HG03354 (cell line): ENCODE measurements at regions not wholly inside any gene's neighbourhood (a gene's known extent, or its start where the extent isn't known, plus 50 kb on each side); places are given as distances from the start of the nearest gene placed in this dataset.

Experiments used
- ATAC-seq: cut with Tn5 transposase; IDR thresholded peaks from one replicate; pipeline ENCODE4 v1.9.1; 2021; ENCODE audit warnings: mild to moderate bottlenecking; ENCODE audit not compliant: unreplicated experiment, poor library complexity, severe bottlenecking

DNA sequence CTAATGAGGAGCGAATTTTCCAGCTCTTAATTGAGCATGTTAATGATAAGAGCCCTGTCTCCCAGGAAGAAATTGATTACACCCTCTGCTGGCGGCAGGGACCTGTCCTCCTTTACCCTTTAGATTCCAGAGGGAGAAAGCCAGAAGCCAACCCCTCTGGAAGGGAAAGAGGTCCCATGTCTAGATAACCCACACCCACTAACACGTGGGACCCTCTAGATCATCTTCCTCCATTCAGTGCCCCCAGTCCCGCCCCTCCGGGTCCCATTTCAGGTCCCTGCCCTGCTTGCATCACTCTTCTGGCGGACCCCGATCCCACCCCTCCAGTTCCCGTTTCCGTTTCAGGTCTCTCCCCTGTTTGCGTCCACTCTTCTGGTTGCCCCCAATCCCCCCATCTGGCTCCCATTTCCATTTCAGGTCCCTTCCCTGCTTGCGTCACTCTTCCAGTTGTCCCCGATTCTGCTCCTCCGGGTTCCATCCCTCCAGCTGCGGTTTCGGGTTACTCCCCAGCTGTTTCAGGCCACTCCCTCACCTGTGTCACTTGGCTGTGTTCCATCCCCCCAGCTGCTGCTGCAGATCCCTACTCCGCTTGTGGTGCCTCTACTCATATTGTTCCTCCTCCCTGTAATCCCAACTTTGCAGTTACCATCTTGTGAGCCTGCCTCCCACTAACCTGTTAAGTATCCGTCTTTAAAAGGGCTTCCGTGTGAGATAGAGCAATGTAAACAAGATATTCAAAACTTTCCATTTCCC lies 202.4 kb downstream of the SH2D4B start:
- ATAC-seq = no peak

DNA sequence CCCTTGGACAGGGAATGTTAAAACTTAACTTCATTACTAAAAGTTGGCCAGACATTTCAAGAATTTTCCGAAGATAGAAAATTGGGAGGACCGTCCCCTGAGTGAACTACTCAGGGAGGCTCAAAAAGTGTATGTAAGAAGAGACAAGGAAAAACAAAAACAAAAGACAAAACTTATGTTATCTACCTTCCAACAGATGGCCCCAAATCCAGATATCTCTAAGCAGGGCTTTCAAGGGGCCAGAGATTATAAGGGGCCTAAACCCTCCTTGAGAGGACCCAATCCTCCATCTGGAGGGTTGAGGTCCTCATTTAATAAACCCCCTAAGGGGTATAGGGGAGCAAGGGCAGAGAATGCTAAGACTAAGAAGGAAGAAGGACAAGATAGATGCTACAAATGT lies 203.6 kb downstream of the SH2D4B start:
- no peak for ATAC-seq

DNA sequence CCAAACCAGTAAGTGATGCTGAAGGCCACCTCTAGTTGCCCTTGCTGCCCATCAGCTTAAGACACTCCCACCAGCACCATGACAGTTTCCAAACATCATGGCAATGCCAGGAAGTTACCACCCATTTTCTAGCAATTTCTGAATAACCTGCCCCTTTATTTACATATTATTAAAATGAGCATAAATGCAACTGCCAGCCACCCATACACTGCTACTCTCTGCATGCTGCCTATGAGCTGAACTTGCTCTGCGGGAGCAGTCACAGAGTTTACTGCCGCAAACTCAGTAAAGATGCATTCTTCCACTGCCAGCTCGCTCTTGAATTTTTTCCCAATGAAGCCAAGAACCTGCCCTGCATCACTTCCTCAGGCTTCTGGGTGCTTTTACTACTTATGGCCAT lies 212.6 kb downstream of the SH2D4B start:
- ATAC-seq = no peak

DNA sequence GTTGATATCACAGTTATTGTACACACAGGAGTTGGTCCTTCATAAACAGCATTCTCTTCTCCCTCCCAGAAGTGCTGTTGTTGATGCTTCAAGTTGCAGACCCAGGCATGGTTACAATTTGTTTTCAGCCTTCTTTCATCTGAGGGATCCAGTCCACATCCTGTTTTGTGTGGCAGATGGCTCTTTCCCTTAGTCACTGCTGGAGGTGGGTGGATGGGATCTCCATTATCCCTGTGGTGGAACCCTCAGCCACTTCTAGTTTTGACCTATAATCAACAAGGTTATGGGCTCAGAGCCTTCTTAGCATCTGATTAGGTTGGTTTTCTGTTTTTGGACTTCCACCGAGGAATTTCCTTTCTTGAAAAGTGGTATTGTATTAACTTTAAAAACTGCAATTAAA lies 214.2 kb downstream of the SH2D4B start:
- ATAC-seq = no peak

DNA sequence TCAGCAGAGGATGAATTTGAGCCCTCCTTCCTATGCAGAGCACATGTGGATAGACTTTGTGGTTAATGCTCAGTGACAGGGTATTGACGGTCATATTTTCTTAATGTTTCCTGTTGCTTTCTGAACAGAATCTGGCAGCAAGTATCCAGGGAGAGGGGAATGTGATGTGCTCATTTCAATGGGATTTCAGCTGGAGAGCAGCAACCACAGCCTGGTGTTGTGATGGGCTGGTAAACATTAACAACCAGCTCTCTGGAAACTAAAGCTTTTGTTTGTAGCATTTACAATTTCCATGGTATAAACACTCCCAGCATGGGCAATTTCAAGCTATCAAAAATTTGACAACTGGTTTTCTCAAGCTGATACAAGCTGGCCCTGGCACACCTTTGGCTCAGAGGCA lies 215.9 kb downstream of the SH2D4B start:
- no peak for ATAC-seq

DNA sequence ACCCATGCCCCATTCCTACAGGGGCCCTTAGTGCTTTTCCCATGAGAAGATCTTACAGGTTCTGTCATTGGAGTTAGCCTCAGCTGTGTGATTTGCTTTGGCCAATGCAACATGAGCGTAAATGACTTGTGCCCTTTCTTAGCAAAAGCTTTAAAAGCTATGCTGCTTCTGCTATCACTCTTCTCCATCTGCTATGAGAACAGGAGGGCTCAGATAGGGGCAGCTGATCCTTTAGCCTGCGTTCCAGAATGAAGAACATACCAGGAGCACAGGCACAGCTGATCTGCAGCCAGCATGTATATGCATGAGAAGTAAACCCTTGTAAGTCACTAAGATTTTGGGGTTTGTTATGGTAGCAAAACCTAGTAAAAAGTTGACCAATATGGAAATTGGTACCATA lies 218.2 kb downstream of the SH2D4B start:
- no peak for ATAC-seq

DNA sequence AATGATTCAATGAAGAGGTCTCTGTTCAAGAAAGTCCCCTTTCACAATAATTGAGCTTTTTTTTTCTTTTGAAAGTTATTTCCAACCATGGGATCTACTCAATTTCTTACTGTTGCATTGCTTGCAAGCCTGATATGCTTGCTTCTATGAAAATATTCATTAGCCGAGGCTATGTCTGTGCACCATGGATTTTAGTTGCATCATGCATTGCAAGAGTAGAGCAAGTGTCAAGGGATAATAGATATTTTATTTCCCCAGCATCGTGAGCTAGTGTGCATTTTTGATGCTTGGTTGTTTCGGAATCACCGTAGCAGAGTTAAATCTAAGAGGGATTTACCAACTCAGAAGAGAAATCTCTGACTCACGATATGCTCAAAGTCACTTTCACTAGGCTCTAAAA lies 222.0 kb downstream of the SH2D4B start:
- no peak for ATAC-seq

DNA sequence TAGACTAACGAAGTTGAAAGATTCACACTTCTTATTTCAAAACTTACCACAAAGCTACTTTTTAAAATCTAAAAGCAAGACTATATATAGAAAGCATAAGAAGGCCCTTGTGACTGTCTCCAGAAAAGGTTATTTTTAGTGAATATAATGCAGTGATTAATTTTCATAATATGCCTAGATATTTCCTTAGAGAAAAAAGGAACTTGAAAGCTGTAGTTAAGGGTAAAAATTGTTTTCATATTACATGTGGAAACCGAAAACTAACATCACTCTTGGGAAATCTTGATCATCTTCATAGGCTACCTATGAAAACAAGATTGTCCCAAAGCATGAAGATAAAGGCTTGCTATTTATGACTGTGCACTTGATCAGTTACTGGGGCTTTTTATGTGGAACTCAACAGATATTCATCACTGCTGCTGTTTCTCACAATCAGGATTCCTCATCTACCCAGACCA lies 223.2 kb downstream of the SH2D4B start:
- ATAC-seq = no peak

DNA sequence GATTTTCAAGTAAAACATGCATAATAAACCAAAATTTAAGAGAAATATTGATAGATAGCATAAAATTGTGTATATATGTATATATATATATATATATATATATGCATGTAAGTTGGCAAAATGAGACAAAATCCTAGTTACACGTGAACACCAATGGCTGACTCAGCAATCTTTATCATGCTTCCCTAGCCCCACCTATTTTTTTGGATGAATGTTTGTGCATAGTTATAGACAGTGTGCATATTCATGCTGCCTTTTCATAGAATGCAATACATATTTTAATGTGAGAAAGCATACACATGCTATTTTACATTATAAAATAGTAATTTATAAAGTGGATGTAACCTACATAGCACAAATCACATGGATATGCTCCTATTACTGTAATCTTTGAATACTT lies 230.3 kb downstream of the SH2D4B start:
- ATAC-seq = no peak

DNA sequence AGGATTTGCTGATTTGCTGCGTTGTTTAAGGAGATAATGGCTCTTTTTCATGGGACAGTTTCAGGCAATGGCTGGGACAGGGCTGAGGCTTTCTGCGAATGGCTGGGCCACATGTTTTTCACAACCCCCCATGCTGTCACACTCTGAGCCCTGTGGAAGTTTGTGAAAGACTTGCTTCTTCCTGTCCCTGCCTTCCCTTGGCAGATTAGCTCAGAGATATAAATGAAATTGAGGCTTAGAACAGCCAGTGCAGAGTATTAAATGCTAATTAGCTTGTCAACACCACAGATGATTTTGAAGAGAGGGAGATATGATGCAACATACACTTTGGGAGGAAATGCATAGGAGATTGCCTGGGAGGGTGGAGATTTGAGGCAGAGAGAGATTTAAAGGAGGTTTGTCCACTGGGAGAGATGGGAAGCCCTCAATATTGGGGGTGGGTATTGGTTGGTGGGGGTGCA lies 232.0 kb downstream of the SH2D4B start:
- no peak for ATAC-seq

DNA sequence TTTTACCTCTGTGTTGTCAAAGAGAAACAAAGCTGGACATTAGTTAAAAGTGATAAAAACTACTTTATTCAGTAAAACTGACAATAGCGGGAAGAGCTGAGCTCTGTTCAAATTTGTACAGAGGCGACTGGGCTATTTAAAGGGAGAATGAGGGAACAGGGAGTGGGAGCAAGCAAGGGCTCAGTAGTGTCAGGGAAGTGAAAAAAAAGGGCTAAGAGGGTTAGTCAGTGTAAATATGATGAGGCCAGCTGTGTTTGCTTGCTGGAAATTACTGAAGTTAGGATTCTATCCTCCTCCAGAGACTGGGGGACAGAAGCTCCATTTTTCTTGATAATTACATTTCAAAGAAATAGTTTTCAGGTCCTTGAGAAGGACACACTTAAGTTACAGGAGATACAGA lies 232.5 kb downstream of the SH2D4B start:
- no peak for ATAC-seq

DNA sequence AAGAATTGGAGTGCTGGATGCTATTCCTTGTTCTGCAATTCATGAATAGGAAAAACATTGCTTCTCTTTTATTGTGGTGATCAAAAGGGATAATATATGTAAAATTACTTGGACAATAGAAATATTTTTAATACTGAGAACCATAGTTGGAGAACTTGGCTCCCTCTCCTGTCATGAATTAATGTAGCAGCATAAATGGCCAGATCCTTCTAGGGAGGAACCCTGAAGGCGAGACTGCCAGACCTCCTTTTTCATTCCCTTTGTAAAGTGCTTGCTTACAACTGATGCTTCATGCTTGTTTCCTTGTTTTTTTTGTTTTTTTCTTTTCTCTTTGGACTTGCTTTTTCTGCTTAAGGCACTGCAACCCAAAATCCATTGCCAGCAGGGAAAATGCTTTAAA lies 233.6 kb downstream of the SH2D4B start:
- no peak for ATAC-seq

DNA sequence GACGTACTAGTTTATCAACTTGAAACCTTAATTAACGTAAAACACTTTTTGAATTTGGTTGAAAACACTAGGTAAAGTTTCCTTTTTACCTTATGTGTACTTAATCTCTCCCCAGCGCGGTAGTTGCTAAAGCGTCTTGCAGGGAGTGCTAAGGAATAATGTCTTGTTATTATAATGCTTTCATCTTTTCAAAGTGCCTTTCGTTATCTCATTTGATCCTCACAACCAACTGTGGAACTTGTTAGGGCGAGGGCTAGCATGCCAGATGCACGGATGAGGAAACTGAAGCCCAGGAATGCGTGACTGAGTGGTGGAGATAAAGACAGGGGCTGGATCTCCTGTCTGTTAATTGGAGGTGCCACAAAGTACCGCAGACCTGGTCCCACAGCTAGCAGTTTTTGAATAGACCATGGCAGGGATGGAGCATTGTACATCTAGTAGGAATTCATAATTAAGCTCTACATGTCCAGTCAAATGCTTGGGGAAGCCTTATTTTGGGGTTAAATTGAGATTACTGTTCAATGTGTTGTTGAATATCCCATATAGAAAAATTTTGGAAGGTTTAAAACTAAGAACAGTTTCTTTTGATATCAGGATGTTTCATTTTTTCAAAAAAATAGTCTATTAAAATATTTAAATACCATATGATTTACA lies 234.3 kb downstream of the SH2D4B start:
- no peak for ATAC-seq

DNA sequence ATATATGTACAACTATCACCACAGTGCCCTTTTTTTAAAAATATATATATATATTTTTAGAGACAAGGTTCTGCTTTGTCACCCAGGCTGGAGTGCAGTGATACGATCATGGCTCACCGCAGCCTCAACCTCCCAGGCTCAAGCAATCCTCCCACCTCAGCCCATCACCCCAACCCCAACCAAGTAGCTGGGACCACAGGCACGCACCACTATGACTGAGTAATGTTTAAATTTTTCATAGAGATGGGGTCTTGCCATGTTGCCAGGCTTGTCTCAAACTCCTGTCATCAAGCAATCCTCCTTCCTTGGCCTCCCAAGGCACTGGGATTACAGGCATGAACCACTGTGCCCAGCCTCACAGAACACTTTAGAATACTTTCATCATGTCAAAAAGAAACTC lies 234.9 kb downstream of the SH2D4B start:
- ATAC-seq = no peak

DNA sequence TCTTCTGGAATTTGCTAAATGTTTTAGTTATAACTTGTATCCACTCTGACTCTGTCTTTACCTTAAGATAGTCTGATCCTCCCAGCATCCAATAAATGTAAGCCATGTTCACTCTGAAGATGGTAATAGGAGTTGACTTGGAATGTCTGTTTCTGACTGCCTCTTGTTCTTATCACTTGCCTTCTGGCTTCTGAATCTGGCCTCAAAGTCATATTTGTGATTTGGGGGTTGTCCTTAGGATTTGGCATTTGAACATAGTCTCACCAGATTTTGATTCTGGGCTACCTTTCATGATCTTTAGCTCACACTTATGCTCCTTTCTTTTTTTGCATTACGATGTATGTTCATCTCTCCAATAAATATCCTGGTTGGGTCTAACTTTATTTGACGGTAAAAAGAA lies 247.0 kb downstream of the SH2D4B start:
- ATAC-seq = no peak

DNA sequence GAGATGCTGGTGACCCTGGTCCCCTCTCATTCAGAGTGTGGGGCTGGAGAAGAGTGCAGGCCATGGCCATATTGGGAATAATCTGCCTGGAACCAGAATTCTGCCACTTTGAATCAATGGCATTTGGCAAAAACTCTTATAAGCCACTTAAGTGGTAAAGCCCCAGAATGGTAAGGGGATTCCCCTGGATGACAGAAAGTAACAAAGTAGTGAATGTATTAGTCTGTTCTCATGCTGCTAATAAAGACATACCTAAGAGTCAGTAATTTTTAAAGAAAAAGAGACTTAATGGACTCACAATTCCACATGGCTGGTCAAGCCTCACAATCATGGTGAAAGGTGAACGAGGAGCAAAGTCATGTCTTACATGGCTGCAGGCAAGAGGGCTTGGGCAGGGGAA lies 248.6 kb downstream of the SH2D4B start:
- ATAC-seq = no peak

DNA sequence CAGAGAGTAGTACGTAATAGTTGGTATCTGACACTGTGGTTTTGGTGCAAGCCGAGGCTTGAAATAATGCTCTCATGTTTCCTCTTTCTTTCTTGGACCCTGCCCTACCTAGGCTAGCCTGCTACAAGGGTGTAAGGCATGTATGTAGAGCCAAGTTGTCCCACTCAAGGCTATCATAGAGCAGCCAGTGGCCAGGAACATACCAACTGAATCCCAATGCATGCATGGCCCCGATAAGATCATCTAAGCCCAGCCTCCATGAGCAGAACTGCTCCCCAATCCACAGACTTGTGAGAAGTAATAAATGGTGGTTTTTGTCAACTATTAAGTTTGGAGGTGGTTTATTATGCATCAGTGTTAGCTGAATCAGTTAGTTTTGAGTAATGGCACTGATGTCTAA lies 250.2 kb downstream of the SH2D4B start:
- ATAC-seq = no peak

DNA sequence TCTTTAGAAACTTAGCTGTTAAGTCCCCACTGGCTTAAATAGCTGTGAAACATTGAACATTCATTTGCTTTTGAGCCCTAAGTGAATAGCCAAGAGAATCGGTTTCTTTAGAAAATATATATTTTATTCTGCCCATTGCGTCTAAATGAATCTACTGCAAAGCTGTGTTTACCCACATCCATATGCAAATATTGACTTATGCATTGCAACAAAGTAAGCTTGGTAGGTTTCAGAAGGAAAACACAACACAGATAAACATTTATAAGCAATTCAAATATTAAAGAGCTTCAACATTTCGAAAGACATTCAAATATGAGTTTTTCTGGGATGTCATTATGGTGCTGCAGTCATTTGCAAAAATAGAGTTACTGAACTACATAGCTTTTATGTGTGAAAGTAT lies 257.3 kb downstream of the SH2D4B start:
- no peak for ATAC-seq

DNA sequence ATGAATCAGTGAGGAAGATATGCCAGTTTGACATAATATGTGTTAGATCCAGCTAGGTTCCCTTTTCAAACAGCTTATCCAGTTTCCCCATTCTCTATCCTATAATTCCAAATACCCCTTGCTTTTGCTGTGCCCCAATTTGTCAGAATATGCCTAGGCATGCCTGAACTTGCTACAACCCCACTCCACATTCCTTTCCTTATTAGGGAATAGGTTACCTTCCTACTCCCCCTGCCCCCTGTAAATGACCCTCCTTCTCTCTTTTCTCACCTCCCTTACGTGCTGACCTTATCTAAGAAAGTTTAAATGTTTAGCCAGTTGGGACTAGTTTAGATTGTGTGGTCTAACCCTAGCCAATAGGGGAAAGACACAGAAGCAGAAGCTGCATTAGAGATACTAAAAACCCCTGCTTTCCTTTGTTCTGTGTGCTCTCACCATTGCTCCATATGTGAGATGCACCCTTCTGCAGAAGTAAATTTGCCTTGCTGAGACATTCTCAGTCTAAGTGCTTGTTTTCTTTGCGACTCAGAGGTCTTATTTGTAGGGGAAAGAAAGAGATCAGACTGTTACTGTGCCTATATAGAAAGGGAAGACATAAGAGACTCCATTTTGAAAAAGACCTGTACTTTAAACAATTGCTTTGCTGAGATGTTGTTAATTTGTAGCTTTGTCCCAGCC lies 267.8 kb downstream of the SH2D4B start:
- ATAC-seq = no peak

DNA sequence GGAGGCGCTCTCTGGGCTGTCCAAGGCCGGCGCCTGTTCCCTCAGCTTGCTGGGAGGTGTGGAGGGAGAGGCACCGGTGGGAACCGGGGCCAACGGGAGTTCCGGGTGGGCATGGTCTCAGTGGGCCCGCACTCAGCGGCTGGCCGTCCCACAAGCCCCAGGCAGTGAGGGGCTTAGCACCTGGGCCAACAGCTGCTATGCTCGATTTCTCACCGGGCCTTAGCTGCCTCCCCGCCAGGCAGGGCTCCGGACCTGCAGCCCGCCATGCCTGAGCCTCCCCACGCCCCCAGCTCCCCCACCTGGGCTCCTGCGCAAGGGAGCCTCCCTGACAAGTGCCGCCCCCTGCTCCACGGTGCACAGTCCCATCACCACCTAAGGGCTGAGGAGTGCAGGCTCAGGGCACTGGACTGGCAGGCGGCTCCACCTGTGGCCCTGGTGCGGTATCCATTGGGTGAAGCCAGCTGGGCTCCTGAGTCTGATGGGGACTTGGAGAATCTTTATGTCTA lies 276.5 kb downstream of the SH2D4B start:
- ATAC-seq = no peak

DNA sequence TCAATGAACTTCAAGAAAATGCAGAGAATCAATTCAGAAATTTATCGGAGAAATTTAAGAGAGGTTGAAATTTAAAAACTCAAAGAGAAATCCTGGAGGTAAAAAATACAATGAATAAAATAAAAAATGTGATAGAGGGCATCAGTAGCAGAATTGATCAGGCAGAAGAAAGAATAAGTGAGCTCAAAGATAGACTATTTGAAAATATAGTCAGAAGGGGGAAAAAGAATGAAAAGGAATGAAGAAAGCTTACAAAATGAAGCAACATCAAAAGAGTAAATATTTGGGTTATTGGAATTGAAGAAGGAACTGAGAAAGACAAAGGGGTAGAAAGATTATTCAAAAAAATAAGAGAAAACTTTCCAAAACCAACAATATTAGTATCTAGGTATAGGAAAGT lies 291.4 kb downstream of the SH2D4B start:
- ATAC-seq = no peak
